OCI-LY7 (cell line): ENCODE measurements at regions not wholly inside any gene's neighbourhood (a gene's known extent, or its start where the extent isn't known, plus 50 kb on each side); places are given as distances from the start of the nearest gene placed in this dataset.

Experiments used
- EZH2phosphoT487 ChIP-seq: fragments of 200-600 bp; sonication (generic); IDR thresholded peaks from 2 replicates; pipeline ENCODE4 v1.6.1; 2018; ENCODE audit warnings: low read depth, borderline replicate concordance, mild to moderate bottlenecking, mixed run types, antibody characterized with exemption, low read length, moderate library complexity, mixed read lengths
- TF ChIP-seq, protein P1 (sequence below): fragments of 200-600 bp; sonication (generic); conservative IDR thresholded peaks from 2 replicates; pipeline ENCODE4 v1.5.1; 2014; ENCODE audit warnings: mild to moderate bottlenecking, antibody characterized with exemption, low read length, moderate library complexity, mixed read lengths

DNA sequence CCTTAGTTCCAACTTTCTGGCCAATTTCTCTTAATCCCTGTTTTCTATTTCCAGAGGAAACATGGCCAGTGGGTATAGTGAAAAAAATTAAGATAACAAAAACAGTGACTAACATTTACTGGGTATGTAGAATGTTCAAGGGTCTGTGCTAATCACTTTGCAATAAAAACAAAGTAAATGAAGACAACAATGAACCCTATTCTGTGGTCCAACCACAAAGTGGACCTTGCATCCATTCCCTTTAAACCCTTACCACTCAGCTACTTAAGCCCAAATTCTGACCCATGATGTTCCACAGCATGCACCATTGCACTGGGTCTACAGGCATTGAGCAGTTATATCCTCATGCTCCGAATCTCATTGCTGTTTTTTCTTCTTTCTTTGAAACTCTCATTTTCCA is 179.9 kb upstream of the PRKCQ start:
- TF ChIP-seq, protein P1, sequence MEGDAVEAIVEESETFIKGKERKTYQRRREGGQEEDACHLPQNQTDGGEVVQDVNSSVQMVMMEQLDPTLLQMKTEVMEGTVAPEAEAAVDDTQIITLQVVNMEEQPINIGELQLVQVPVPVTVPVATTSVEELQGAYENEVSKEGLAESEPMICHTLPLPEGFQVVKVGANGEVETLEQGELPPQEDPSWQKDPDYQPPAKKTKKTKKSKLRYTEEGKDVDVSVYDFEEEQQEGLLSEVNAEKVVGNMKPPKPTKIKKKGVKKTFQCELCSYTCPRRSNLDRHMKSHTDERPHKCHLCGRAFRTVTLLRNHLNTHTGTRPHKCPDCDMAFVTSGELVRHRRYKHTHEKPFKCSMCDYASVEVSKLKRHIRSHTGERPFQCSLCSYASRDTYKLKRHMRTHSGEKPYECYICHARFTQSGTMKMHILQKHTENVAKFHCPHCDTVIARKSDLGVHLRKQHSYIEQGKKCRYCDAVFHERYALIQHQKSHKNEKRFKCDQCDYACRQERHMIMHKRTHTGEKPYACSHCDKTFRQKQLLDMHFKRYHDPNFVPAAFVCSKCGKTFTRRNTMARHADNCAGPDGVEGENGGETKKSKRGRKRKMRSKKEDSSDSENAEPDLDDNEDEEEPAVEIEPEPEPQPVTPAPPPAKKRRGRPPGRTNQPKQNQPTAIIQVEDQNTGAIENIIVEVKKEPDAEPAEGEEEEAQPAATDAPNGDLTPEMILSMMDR, result no peak
- no peak for TF ChIP-seq EZH2phosphoT487
